ENCODE measurements at regions not wholly inside any gene's neighbourhood (a gene's known extent, or its start where the extent isn't known, plus 50 kb on each side); places are given as distances from the start of the nearest gene placed in this dataset.
"Not testable (repeated sequence)": the region's sequence is repeated elsewhere in the genome, so short reads cannot be mapped to it uniquely, and the experiment has no call there.

DNA sequence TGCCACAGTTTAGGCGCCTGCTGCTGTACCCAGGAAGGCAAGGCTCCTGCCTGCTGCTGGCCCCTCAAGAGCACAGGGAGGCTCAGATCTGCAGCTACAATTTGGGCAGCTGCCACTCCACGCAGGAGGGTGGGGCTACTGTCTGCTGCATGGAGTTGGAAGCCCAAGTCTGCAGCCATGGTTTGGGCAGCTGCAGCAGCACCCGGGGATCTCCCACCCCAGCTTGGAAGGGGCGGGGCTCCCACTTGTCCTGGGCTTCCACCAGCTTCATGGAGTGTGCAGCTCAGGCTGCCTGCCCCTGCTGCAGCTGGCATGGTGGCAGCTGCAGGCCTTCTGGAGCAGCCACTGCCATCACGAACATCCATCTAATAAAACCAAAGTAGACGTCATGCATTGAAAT, 512.9 kb downstream of the PYDC2 start:
- DNase-seq = peak; percentile 75

GRCh38 chr3:191975936-191976335, 515.0 kb downstream of the PYDC2 start:
- no peak for DNase-seq

DNA sequence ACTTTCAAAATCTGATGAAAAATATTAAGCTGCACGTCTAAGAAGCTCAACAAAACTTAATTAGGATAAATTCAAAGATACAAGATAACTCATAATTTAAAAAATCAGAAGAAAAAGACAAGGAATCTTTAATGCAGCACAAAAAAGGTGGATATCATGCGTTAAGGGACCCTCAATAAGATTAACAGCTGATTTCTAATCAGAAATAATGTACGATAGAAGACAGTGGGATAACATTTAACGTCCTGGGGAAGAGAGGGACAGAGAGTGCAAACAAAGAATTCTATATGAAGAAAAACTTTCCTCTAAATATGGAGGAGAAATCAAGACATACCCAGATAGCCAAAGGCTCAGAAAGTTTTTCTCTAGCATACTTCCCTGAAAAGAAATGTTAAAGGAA, 519.5 kb downstream of the PYDC2 start:
- DNase-seq = no peak

- DNase-seq = no peak
Observed at GRCh38 chr3:191982481-191982880, 521.5 kb downstream of the PYDC2 start.

GRCh38 chr3:191985691-191986090, 524.7 kb downstream of the PYDC2 start:
- DNase-seq = no peak

DNA sequence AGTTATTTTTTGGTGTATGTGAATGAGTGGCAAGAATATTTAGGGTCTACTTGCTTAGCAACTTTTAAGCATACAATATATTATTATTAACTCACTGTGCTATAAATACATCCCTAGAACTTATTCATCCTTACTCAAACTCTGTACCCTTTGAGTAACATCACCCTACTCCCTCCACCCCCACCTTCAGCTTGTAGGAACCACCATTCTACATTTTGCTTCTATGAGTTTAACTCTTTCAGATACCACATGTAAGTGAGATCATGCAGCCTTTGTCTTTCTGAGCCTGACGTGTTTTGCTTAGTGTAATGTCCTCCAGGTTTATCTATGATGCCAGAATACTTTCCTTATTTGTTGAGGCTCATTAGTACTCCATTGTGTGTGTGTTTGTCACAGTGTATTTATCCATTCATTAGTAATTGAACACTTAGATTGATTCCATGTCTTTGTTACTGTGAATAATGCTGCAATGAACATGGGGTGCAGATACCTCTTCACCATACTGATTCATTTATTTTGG, 526.9 kb downstream of the PYDC2 start:
- DNase-seq = no peak

DNA sequence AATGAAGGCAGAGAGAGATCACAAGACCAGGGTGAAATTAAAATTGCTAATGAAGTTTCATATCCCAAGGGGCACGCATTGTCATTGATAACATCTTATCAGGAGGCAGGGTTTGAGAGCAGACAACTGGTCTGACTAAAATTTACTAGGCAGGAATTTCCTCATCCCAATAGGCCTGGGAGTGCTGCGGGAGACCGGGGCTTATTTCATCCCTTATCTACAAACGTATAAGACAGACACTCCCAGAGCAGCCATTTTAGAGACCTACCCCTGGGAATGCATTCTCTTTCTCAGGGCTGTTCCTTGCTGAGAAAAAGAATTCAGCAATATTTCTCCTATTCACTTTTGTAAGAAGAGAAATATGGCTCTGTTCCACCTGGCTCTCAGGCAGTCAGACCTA, 533.0 kb downstream of the PYDC2 start:
- not testable (repeated sequence) for DNase-seq

DNA sequence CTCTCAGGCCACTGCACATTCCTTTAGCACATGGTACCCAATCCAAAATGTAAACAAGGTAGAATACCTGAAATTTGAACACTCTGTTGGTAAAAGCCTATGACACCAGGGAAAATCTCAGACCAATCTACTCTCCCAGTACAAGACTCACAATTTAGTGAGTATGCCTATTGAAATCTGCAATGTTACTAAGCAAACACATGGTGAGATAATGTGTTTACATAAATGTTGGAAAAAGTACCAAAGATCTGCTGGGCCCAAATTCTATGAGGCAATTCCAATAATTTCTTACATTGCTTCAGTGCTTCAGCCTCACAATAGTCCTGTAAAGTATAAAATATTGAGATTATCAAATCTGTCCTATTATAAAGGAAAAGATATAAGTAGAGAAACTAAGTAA, 536.1 kb downstream of the PYDC2 start:
- DNase-seq = no peak

- DNase-seq = no peak
Observed at GRCh38 chr3:191997579-191998268, 536.8 kb downstream of the PYDC2 start.

GRCh38 chr3:192001218-192001617, 540.3 kb downstream of the PYDC2 start:
- DNase-seq = no peak

DNA sequence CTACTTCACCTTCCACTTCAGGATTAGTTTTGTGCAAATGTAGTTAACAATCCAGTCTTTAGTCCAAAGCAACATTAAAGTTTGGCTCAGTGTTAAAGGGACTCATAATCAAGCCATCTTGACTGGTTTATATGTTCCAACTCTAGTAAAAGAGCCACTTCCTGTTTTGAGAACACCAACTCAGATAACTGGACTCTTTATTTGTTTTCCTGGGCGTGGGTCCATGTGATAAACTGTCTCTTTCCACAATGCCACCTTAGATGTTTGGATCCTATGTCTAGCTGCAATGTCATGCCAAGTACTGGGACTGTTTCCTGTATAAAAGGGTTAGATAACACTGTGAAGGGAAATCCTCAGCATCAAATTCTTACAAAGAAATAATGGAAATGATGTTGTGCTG, 545.0 kb downstream of the PYDC2 start:
- no peak for DNase-seq

DNA sequence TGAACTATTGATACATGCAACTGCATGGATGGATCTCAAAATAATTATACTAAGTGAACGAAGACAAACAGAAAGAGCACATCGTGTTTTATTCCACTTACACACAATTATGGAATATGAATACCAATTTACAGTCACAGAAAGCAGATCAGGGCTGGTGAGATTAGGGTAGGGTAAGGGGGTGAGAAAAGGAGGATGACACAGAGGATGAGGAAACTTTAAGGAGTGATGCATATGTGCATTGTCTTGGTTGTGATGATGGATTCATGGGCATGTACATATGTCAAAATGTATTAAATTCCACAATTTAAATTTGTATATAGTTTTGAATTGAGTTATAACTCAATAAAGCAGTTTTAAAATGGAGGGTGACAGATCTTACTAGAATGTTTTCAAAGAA, 548.9 kb downstream of the PYDC2 start:
- DNase-seq = no peak

- DNase-seq = no peak
Observed at GRCh38 chr3:192010490-192010889, 549.5 kb downstream of the PYDC2 start.

- DNase-seq = no peak
Observed at GRCh38 chr3:192011137-192011536, 550.2 kb downstream of the PYDC2 start.

- DNase-seq = no peak
Observed at GRCh38 chr3:192013110-192013509, 552.1 kb downstream of the PYDC2 start.

DNA sequence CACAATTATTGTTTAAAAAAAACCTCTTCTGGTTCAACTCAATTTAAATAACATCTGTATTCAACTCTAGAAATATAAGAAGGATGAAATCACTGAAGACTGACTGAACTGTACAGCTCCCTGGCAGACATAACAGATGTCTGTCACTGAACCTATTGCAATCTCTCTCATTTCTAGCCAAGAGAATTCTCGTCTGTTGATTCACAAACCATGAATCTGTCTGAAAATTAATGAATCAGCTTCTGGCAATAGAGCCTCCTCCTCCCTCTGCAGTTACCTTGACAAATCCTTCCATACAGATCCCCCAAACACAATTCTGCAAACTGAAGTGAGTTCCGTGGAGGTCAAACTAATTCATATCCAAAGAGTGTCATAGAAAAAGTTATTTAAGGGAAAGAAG, 561.4 kb downstream of the PYDC2 start:
- DNase-seq = no peak

DNA sequence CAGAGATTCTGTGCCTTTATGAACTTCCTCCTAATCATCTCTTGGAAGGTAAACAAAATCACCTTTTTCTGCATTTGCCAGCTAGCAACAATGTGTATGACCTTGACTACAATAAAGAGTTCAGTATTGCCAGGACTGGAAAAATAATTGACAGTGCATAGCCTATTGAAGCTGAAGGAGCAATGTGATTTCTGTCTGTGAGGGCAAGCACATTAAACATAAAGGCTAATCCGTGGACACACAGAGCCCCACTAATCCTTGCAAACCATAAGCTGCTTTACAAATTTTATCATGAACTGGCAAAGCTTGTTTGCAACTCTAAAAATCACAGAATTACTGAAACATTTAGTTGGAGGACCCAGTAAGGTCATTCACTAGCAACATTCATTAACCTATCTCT, 563.8 kb downstream of the PYDC2 start:
- DNase-seq = no peak

- no peak for DNase-seq
Observed at GRCh38 chr3:192026661-192027060, 565.7 kb downstream of the PYDC2 start.

- no peak for DNase-seq
Observed at GRCh38 chr3:192031941-192032340, 571.0 kb downstream of the PYDC2 start.

DNA sequence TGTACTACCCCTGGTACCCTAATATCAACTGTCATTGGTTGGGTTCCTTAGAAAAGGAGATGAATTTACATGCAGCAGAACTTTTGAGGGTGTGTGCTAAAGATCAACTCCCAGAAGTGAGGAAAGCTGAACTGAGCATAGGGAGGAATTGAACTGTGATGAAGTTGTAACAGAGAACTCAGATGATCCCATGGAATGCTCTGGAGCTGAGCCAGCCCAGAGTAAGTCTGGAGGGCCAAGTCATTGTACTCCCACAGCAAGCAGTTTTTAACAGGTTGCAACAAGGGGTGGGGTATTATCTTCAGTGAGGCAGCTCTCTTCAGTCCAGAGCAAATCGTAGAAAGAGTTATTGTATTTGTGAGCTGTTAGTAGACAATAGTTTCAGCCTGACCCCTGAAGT, 572.3 kb downstream of the PYDC2 start:
- DNase-seq = no peak

DNA sequence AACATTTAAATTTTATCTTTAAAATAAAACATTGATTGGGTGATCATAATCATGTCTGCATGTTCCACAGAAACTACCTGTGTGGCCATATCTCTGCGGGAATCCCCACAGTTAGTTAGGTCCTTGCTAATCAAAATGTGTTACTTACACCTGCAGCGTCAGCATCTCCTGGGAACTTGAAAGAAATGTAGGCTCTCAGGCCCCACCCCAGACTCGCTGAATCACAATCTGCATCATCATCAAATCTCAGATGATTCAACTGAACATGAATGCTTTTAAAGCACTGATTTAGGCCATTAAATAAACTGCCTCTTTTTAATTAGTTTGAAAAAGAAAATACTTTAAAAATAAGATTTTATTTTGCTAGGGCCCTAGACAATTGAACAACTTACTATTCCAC, 577.8 kb downstream of the PYDC2 start:
- no peak for DNase-seq

- DNase-seq = no peak
Observed at GRCh38 chr3:192039593-192039992, 578.6 kb downstream of the PYDC2 start.

GRCh38 chr3:192040282-192041043, 579.5 kb downstream of the PYDC2 start:
- DNase-seq = no peak

DNA sequence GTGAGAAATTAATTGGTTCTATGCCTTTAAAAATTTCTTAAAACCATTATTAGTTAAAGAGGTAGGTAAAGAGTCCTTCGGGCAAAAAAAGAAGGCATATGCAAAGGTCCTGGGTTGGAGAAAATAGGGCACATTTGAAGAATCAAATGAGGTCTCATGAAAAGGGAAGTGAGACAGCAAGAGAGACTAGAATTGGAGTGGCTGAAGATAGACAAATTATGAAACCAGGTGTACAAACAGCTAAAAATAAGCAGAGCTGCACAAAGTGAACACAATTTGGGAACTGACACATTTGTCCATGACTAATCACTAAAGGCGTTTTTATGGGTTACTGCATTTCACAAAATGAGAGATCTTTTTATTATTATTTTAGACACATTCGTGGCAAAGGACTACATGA, 581.2 kb downstream of the PYDC2 start:
- no peak for DNase-seq

DNA sequence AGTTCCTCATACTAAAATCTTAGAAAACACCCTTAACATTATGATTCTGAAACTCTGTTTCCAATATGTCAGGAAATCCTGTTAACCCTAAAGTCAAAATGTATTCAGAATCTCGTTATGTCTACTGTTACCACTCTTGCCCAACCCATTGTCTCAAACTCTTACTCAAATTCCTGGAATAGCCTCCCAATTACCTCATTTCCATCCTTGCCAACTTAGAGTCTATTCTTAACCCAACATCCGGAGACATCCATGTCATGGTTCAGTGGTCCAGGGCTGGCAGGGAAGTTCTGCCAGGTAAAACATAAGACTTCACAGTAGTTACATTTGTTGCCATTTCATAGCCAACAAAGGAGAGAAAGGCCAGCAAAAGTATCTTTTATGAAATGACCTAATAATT, 593.9 kb downstream of the PYDC2 start:
- no peak for DNase-seq

All from SHP77 treated with DMSO at 0.1 percent for 48 hours (cell line).